ENCODE measurements at regions not wholly inside any gene's neighbourhood (a gene's known extent, or its start where the extent isn't known, plus 50 kb on each side); places are given as distances from the start of the nearest gene placed in this dataset.

- H3F3A ChIP-seq (ENCODE audit: insufficient read depth): no peaks in the 10 kb centered on the region
- H3K4me3 ChIP-seq: no peak overlapping the region
- no peaks in the 10 kb centered on the region for H3K9me2 ChIP-seq (ENCODE audit: insufficient read depth)
- WGBS, 2 experiments (ENCODE audit: low coverage in 1 of 2, low lambda C conversion rate in 2 of 2, missing lambda C conversion rate in 2 of 2): 83 to 86% methylated on average over 7 to 8 of the region's 8 CpGs
- no peaks in the 10 kb centered on the region; the same call in 1 of the 2 replicates for H4K20me1 ChIP-seq (ENCODE audit: insufficient read depth)
- H2AFZ ChIP-seq: no peak overlapping the region
- H3K36me3 ChIP-seq (ENCODE audit: low read depth): no peaks in the 10 kb centered on the region
- no peak for TF ChIP-seq EZH2phosphoT487 (IDR thresholded peaks at IDR 0.05; ENCODE audit: insufficient read depth, low read depth)
- no peak for TF ChIP-seq EZH2 (IDR thresholded peaks at IDR 0.05; ENCODE audit: insufficient read depth, poor library complexity, severe bottlenecking)
- in situ Hi-C loops (cut with MboI): no loop called here
- no peaks in the 10 kb centered on the region for H3K79me2 ChIP-seq (ENCODE audit: insufficient read depth)
- no peaks in the 10 kb centered on the region for H3K27me3 ChIP-seq (replicated peaks; ENCODE audit: insufficient read depth)
- H3K4me1 ChIP-seq (ENCODE audit: insufficient read depth): peaks cover 16% of the 10 kb centered on the region
- no peak overlapping the region for H3K9ac ChIP-seq
- no peak for DNase-seq
- H3K4me2 ChIP-seq (ENCODE audit: unreplicated experiment): no peak overlapping the region
- H3K27ac ChIP-seq: no peak overlapping the region
- H3K9me3 ChIP-seq (ENCODE audit: low read depth): no peaks in the 10 kb centered on the region
Observed at GRCh38 chr12:123064885-123065619, 84.6 kb downstream of the ARL6IP4 start.

GRCh38 chr12:123064366-123064765, 83.9 kb downstream of the ARL6IP4 start:
- Histone ChIP-seq H3K4me2 (ENCODE audit: unreplicated experiment) (no peak overlapping the region), H3K9ac (no peak overlapping the region), H4K20me1 (ENCODE audit: insufficient read depth) (no peaks in the 10 kb centered on the region; the same call in 1 of the 2 replicates), H2AFZ (no peak overlapping the region), H3K79me2 (ENCODE audit: insufficient read depth) (no peaks in the 10 kb centered on the region), H3K9me2 (ENCODE audit: insufficient read depth) (no peaks in the 10 kb centered on the region), H3K9me3 (ENCODE audit: low read depth) (no peaks in the 10 kb centered on the region), H3F3A (ENCODE audit: insufficient read depth) (peaks cover 5% of the 10 kb centered on the region; the same call in 1 of the 2 replicates), H3K4me3 (no peak overlapping the region), H3K4me1 (ENCODE audit: insufficient read depth) (peaks cover 16% of the 10 kb centered on the region), H3K27ac (no peak overlapping the region), H3K36me3 (ENCODE audit: low read depth) (no peaks in the 10 kb centered on the region), H3K27me3 (replicated peaks; ENCODE audit: insufficient read depth) (no peaks in the 10 kb centered on the region)
- DNase-seq: no peak
- WGBS, 2 experiments (ENCODE audit: low coverage in 1 of 2, low lambda C conversion rate in 2 of 2, missing lambda C conversion rate in 2 of 2): 62 to 63% methylated on average over 8 of the region's 8 CpGs
- no peak for TF ChIP-seq EZH2phosphoT487 (IDR thresholded peaks at IDR 0.05; ENCODE audit: insufficient read depth, low read depth)
- no peak for TF ChIP-seq EZH2 (IDR thresholded peaks at IDR 0.05; ENCODE audit: insufficient read depth, poor library complexity, severe bottlenecking)
- in situ Hi-C loops (cut with MboI): no loop called here

- no peaks in the 10 kb centered on the region for H3K9me2 ChIP-seq (ENCODE audit: insufficient read depth)
- DNase-seq: peak; percentile 35
- no peak overlapping the region for H3K4me2 ChIP-seq (ENCODE audit: unreplicated experiment)
- TF ChIP-seq EZH2 (IDR thresholded peaks at IDR 0.05; ENCODE audit: insufficient read depth, poor library complexity, severe bottlenecking) (no peak), EZH2phosphoT487 (IDR thresholded peaks at IDR 0.05; ENCODE audit: insufficient read depth, low read depth) (no peak)
- H2AFZ ChIP-seq: no peak overlapping the region
- no peaks in the 10 kb centered on the region; the same call in 1 of the 2 replicates for H4K20me1 ChIP-seq (ENCODE audit: insufficient read depth)
- H3K4me1 ChIP-seq (ENCODE audit: insufficient read depth): peaks cover 16% of the 10 kb centered on the region
- H3K79me2 ChIP-seq (ENCODE audit: insufficient read depth): no peaks in the 10 kb centered on the region
- no peak overlapping the region for H3K9ac ChIP-seq
- H3K27me3 ChIP-seq (replicated peaks; ENCODE audit: insufficient read depth): no peaks in the 10 kb centered on the region
- H3K9me3 ChIP-seq (ENCODE audit: low read depth): no peaks in the 10 kb centered on the region
- in situ Hi-C loops (cut with MboI): no loop called here
- 74 to 82% methylated on average over 2 of the region's 2 CpGs for WGBS, 2 experiments (ENCODE audit: low coverage in 1 of 2, low lambda C conversion rate in 2 of 2, missing lambda C conversion rate in 2 of 2)
- H3K4me3 ChIP-seq: no peak overlapping the region
- H3F3A ChIP-seq (ENCODE audit: insufficient read depth): peaks cover 6% of the 10 kb centered on the region; the same call in 1 of the 2 replicates
- H3K27ac ChIP-seq: no peak overlapping the region
- H3K36me3 ChIP-seq (ENCODE audit: low read depth): no peaks in the 10 kb centered on the region
Observed at GRCh38 chr12:123063535-123063934, 83.1 kb downstream of the ARL6IP4 start.

GRCh38 chr12:123062681-123063486, 82.4 kb downstream of the ARL6IP4 start:
- Histone ChIP-seq H3K9me3 (ENCODE audit: low read depth) (no peaks in the 10 kb centered on the region), H3K9ac (no peak overlapping the region), H3K27me3 (replicated peaks; ENCODE audit: insufficient read depth) (no peaks in the 10 kb centered on the region), H3K4me2 (ENCODE audit: unreplicated experiment) (peak overlapping the region; percentile 27), H3K9me2 (ENCODE audit: insufficient read depth) (no peaks in the 10 kb centered on the region), H2AFZ (no peak overlapping the region), H4K20me1 (ENCODE audit: insufficient read depth) (no peaks in the 10 kb centered on the region; the same call in 1 of the 2 replicates), H3F3A (ENCODE audit: insufficient read depth) (peaks cover 6% of the 10 kb centered on the region; the same call in 1 of the 2 replicates), H3K36me3 (ENCODE audit: low read depth) (no peaks in the 10 kb centered on the region), H3K4me1 (ENCODE audit: insufficient read depth) (peaks cover 16% of the 10 kb centered on the region), H3K27ac (no peak overlapping the region), H3K4me3 (no peak overlapping the region), H3K79me2 (ENCODE audit: insufficient read depth) (no peaks in the 10 kb centered on the region)
- no peak for TF ChIP-seq EZH2phosphoT487 (IDR thresholded peaks at IDR 0.05; ENCODE audit: insufficient read depth, low read depth)
- TF ChIP-seq EZH2 (IDR thresholded peaks at IDR 0.05; ENCODE audit: insufficient read depth, poor library complexity, severe bottlenecking): no peak
- in situ Hi-C loops (cut with MboI): no loop called here
- 56 to 62% methylated on average over 9 of the region's 9 CpGs for WGBS, 2 experiments (ENCODE audit: low coverage in 1 of 2, low lambda C conversion rate in 2 of 2, missing lambda C conversion rate in 2 of 2)
- peak; percentile 85 for DNase-seq

Measured in GM23248 (cell line).